H1 (cell line): ENCODE measurements at regions not wholly inside any gene's neighbourhood (a gene's known extent, or its start where the extent isn't known, plus 50 kb on each side); places are given as distances from the start of the nearest gene placed in this dataset.

Experiments
- CTCF ChIP-seq, 3 experiments: IDR thresholded peaks; 1 replicate in 2 of 3; 2 replicates in 1 of 3; pipeline versions ENCODE4 v1.5.1 to v1.6.1; 2011; ENCODE audit warnings: low read length in 3 of 3, mild to moderate bottlenecking in 3 of 3, inconsistent platforms in 2 of 3, low read depth in 1 of 3, moderate library complexity in 1 of 3; ENCODE audit not compliant: insufficient read depth in 1 of 3; ENCODE audit errors: control extremely low read depth in 1 of 3
- SAP30 ChIP-seq: fragments of 300-600 bp; sonication (generic); IDR thresholded peaks from 2 replicates; pipeline ENCODE4 v1.7.1; 2012; ENCODE audit warnings: low read length, moderate library complexity, mild to moderate bottlenecking, inconsistent platforms; ENCODE audit not compliant: insufficient read depth, insufficient replicate concordance

- TF ChIP-seq SAP30: no peak
- no peak for TF ChIP-seq CTCF (IDR thresholded peaks at IDR 0.05; ENCODE audit: control extremely low read depth in 1 of 3, insufficient read depth in 1 of 3, low read depth in 1 of 3, low read length in 3 of 3)
Measured at GRCh38 chr21:35206141-35207125, 157.3 kb upstream of the RUNX1 start (continued).
